Endothelial cell of umbilical vein (primary cell): ENCODE measurements at regions not wholly inside any gene's neighbourhood (a gene's known extent, or its start where the extent isn't known, plus 50 kb on each side); places are given as distances from the start of the nearest gene placed in this dataset.

ENCODE experiments used
- BruUV-seq: library from RNA; stranded (reverse); fragments of 400-500 nt; replicated peaks from 2 replicates; lab custom pipeline; 2021; lab: Mats Ljungman, UMichigan
- CTCF ChIA-PET: fragments of 300-600, 350-600 bp; sonication (Branson Sonifier 250); formaldehyde crosslinking; loops from one replicate; lab custom pipeline; 2021; ENCODE audit warnings: antibody characterized with exemption, inconsistent platforms; lab: Charles Lee
- POLR2A ChIA-PET: fragments of 300-600, 350-600 bp; sonication (Branson Sonifier 250); formaldehyde crosslinking; loops from one replicate; lab custom pipeline; 2021; ENCODE audit warnings: antibody characterized with exemption, inconsistent platforms; lab: Charles Lee
- DNase-seq: peaks from one replicate; pipeline ENCODE4 v3.0.0-alpha.2; 2011; ENCODE audit warnings: low read depth, low spot score
- FAIRE-seq: peaks from 2 replicates; lab custom pipeline; 2011; peaks lifted over from hg19 to GRCh38; lab: Jason Lieb, UNC
- H2AFZ ChIP-seq: 2 replicates; pipeline ENCODE4 v1.6.0; 2012; ENCODE audit warnings: low read depth, low read length, control low read depth, inconsistent platforms
- H3K27ac ChIP-seq: 2 replicates; pipeline ENCODE4 v1.5.1; 2011; ENCODE audit warnings: low read depth, mild to moderate bottlenecking, control low read depth, low read length, moderate library complexity; ENCODE audit not compliant: insufficient read depth
- H3K27me3 ChIP-seq, 2 experiments: 2 replicates each; pipeline versions ENCODE4 v1.6.0 to v1.6.1; 2011; ENCODE audit warnings: low read length in 2 of 2, mixed read lengths in 1 of 2; ENCODE audit not compliant: control insufficient read depth in 2 of 2, insufficient read depth in 2 of 2
- H3K36me3 ChIP-seq, 2 experiments: 2 replicates in 1 of 2; 3 replicates in 1 of 2; pipeline ENCODE4 v1.5.1; 2011; ENCODE audit warnings: low read length in 2 of 2, mild to moderate bottlenecking in 1 of 2, moderate library complexity in 1 of 2; ENCODE audit not compliant: control insufficient read depth in 2 of 2, insufficient read depth in 2 of 2; ENCODE audit errors: extremely low read depth in 1 of 2
- H3K4me1 ChIP-seq: 3 replicates; pipeline ENCODE4 v1.5.1; 2011; ENCODE audit warnings: mild to moderate bottlenecking, low read length; ENCODE audit not compliant: control insufficient read depth, insufficient read depth; ENCODE audit errors: extremely low read depth
- H3K4me2 ChIP-seq: 2 replicates; pipeline ENCODE4 v1.6.1; 2011; ENCODE audit warnings: low read length, control low read depth, mixed read lengths; ENCODE audit not compliant: insufficient read depth
- H3K4me3 ChIP-seq, 3 experiments: fragments of 200-600 bp in 1 of 3; sonication (generic), shearing (Covaris generic) in 1 of 3; replicated peaks in 1 of 3; 2 replicates each; pipeline ENCODE4 v1.5.1; 2011 to 2016; ENCODE audit warnings: control low read depth in 3 of 3, low read length in 3 of 3, mild to moderate bottlenecking in 2 of 3, inconsistent platforms in 1 of 3, low read depth in 1 of 3, moderate library complexity in 1 of 3; ENCODE audit not compliant: insufficient read depth in 1 of 3
- H3K79me2 ChIP-seq: 2 replicates; pipeline ENCODE4 v1.6.0; 2012; ENCODE audit warnings: low read length, inconsistent platforms; ENCODE audit not compliant: control insufficient read depth, insufficient read depth
- H3K9ac ChIP-seq: replicated peaks from 2 replicates; pipeline ENCODE3; 2011; ENCODE audit warnings: low read length, control low read depth; ENCODE audit not compliant: insufficient read depth; ENCODE audit errors: extremely low read depth
- H3K9me1 ChIP-seq: replicated peaks from 3 replicates; pipeline ENCODE4 v1.6.0; 2011; ENCODE audit warnings: mild to moderate bottlenecking, low read length; ENCODE audit not compliant: control insufficient read depth, insufficient read depth; ENCODE audit errors: extremely low read depth
- H3K9me3 ChIP-seq: replicated peaks from 2 replicates; pipeline ENCODE4 v1.5.1; 2012; ENCODE audit warnings: low read length, inconsistent platforms; ENCODE audit not compliant: control insufficient read depth, insufficient read depth
- H4K20me1 ChIP-seq: replicated peaks from 2 replicates; pipeline ENCODE3; 2011; ENCODE audit warnings: mild to moderate bottlenecking, low read length; ENCODE audit not compliant: control insufficient read depth, insufficient read depth; ENCODE audit errors: extremely low read depth
- CTCF ChIP-seq, 2 donors: IDR thresholded peaks; 1 replicate in 1 of 2; 2 replicates in 1 of 2; pipeline ENCODE4 v1.5.1; 2011; ENCODE audit warnings: low read length in 2 of 2, mild to moderate bottlenecking in 2 of 2, moderate library complexity in 2 of 2, control low read depth in 1 of 2, inconsistent platforms in 1 of 2, low read depth in 1 of 2; ENCODE audit not compliant: insufficient read depth in 1 of 2; ENCODE audit errors: extremely low read depth in 1 of 2
- EZH2 ChIP-seq: IDR thresholded peaks from 2 replicates; pipeline ENCODE4 v1.6.1; 2012; ENCODE audit warnings: borderline replicate concordance, low read depth, mild to moderate bottlenecking, moderate library complexity, low read length, inconsistent platforms; ENCODE audit not compliant: severe bottlenecking
- FOS ChIP-seq: IDR thresholded peaks from 2 replicates; pipeline ENCODE4 v1.6.1; 2011; ENCODE audit warnings: mild to moderate bottlenecking, low read length, moderate library complexity, borderline replicate concordance; ENCODE audit not compliant: insufficient read depth
- POLR2AphosphoS5 ChIP-seq: IDR thresholded peaks from 2 replicates; pipeline ENCODE4 v1.6.1; 2012; ENCODE audit warnings: low read depth, mild to moderate bottlenecking, control low read depth, low read length, moderate library complexity; ENCODE audit not compliant: insufficient read depth
- dilution Hi-C: fragments of 300-500 bp; cut with MboI; formaldehyde crosslinking; loops from one replicate; pipeline ENCODE4 v1.15.0; 2019; ENCODE audit warnings: low sequenced_read_pairs; ENCODE audit not compliant: extremely low pct_ligation_motif_present
- intact Hi-C: fragments of 100-400 bp; cut with micrococcal nuclease; formaldehyde crosslinking; loops from one replicate; pipeline ENCODE4 v1.10.0; 2022

GRCh38 chr9:107138261-107138992 lies 144.7 kb upstream of the RAD23B start:
- Histone ChIP-seq H3K36me3 (no peaks in the 10 kb centered on the region), H3K9me3 (no peaks in the 10 kb centered on the region), H3K9me1 (no peaks in the 10 kb centered on the region), H3K4me3 (no peak overlapping the region), H3K4me1 (no peaks in the 10 kb centered on the region), H3K4me2 (no peak overlapping the region), H4K20me1 (no peaks in the 10 kb centered on the region), H3K27me3 (no peaks in the 10 kb centered on the region), H3K9ac (no peak overlapping the region), H2AFZ (no peak overlapping the region), H3K27ac (no peak overlapping the region), H3K79me2 (no peaks in the 10 kb centered on the region)
- BruUV-seq, result no TSS peak
- intact Hi-C loops, result loop anchor here (5.0 kb wide), 1 partner anchor 1624 kb away; no protein-coding TSS in a partner anchor
- no peak for FAIRE-seq
- POLR2A ChIA-PET, result interaction anchor here (0.6 kb wide), 1 partner anchor 1140 kb away, joined by 3 read pairs; no protein-coding TSS in a partner anchor
- TF ChIP-seq CTCF (IDR thresholded peaks at IDR 0.05; ENCODE audit: extremely low read depth in 1 of 2, insufficient read depth in 1 of 2, low read depth in 1 of 2, low read length in 2 of 2), result no peak
- no peak for TF ChIP-seq POLR2AphosphoS5
- no peak for TF ChIP-seq EZH2
- no peak for TF ChIP-seq FOS
- CTCF ChIA-PET, result interaction anchor here (0.9 to 1.6 kb wide), 5 partner anchors 9 to 274 kb away, joined by 3 to 5 read pairs (median 3); no protein-coding TSS in a partner anchor
- dilution Hi-C loops, result no loop called here
- DNase-seq, result no peak
